ENCODE measurements at regions not wholly inside any gene's neighbourhood (a gene's known extent, or its start where the extent isn't known, plus 50 kb on each side); places are given as distances from the start of the nearest gene placed in this dataset.

DNA sequence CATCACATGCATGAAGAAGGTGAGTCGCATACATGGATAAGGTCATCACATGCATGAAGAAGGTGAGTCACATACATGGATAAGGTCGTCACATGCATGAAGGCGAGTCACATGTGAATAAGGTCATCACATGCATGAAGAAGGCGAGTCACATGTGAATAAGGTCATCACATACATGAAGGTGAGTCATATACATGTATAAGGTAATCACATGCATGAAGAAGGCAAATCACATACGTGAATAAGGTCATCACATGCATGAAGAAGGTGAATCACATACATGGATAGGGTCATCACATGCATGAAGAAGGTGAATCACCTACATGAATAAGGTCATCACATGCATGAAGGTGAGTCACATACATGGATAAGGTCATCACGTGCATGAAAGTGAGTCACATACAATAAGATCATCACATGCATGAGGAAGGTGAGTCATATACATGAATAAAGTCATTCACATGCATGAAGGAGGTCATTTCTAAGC is 105.1 kb upstream of the SDK2 start:
- in situ Hi-C loops (cut with MboI; ENCODE audit: low sequenced_read_pairs): no loop called here

DNA sequence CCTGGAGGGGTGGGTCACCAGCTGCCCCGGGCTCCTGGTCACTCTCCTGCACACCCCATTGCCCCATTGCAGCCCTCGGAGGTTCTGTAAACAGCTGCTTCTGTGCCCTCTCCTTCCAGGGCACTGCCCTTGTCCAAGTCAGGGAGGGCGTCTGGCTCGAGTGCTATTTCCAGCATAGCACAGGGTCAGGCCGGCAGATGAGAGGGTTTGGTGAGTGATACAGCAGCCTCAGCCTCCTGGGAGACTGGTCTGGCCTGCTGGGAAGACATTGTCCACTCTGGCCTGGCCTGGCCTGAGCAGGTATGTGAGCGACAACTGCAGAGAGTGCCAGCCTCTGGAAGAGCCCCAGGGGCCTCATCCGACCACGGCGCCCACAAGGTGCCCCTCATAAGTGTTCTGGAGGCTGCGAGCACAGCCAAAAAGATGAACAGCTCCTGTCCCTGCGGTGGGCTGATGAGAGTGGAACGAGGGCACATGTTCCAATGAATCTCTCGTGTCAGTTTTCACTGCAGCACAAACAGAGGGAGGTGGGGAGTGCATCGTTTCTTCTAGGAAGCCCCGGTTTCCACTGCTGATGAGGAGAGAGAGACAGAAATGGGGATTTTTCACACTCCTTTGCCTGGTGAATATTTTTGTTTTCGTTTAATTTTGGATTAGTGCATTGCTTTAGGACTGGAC is 105.8 kb upstream of the SDK2 start:
- in situ Hi-C loops (cut with MboI; ENCODE audit: low sequenced_read_pairs): no loop called here

DNA sequence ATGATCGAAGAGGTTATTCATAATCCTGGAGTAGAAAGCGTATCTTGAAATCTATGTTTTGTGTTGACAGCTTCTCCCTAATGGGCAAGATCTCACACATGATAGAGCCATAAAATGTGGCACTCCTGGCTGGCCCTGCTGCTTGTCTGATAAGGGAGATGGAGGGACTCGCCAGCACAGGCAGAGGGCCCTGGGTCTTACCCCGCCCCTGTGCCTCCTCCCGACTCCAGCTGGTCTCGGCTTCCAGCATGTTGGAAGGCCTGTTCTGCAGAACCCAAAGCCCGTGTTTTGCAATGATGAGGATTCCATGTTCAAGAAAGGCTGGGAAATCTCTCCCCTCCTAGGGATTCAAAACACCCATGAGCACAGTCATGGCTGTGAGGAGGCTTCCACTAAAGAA is 106.7 kb upstream of the SDK2 start:
- in situ Hi-C loops (cut with MboI; ENCODE audit: low sequenced_read_pairs): no loop called here

DNA sequence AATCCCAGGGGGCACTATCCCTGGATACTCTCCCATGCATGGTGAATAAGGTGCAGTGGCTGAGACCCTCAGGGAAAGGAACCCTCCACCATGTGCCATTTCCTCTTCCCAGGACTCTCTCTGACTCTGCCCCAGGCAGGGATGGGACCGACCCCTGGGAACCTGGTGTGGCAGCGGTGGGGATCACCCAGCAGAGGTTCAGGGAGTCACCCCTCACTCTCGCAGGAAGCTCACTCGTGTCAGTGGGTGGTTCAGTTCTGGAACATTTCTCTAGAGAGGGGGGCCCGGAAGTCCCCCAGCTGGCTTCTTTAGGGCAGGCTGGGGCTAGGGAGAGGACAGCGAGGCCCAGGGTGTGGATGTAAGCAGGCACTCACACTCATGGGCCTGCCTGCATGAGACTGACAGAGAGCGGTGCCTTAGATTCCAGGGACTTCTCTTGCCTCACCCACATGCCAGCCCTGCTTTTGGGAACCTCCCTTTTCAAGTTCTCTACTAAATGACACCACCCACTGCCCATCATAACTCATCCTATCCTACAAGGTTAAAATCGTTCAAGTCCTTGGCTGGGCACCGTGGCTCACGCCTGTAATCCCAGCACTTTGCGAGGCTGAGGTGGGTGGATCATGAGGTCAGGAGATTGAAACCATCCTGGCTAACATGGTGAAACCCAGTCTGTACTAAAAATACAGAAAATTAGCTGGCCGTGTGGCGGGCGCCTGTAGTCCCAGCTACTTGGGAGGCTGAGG is 109.7 kb upstream of the SDK2 start:
- in situ Hi-C loops (cut with MboI; ENCODE audit: low sequenced_read_pairs): no loop called here

DNA sequence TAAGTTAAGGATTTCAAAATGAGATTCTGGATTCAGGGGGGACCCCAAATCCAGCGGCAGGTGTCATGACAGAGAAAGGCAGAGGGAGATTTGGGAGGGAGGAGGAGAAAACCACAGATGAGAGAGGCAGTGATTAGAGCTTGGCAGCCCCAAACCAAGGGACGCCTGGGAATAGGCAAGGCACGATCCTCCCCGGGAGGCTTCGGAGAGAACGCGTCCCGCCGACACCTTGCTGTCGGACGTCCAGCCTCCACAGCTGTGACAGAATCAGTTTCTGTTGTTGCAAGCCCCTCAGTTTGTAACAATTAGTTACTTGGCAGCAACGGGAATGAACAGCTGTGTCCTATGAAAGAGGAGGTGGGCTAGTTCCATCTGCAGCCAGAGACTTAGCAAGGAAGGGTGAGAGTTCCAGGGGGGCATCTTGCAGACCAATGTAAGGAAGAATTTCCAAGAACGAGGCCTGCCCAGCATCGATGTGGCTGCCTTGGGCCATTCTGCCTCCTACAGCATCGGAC is 110.7 kb upstream of the SDK2 start:
- in situ Hi-C loops (cut with MboI; ENCODE audit: low sequenced_read_pairs): no loop called here

DNA sequence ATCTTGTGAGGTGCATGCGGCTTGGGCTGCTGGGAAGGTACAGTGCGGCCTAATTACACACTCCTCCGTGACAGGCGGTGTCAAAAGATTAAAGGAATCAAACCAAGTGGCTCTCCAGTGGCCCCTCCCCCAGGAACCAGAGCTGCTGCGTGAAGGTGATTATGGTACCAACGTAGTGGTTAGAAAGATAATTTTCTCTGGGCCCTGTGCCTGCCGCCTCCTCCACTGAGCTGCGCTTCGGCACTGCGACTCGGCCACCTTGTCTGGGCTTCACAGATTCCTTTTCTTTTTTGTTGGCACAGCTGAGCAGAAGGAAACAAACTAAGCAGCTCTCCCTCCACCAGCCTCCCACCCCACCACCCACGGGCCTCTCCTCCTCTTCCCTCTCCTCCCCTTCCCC is 113.2 kb upstream of the SDK2 start:
- in situ Hi-C loops (cut with MboI; ENCODE audit: low sequenced_read_pairs): no loop called here

DNA sequence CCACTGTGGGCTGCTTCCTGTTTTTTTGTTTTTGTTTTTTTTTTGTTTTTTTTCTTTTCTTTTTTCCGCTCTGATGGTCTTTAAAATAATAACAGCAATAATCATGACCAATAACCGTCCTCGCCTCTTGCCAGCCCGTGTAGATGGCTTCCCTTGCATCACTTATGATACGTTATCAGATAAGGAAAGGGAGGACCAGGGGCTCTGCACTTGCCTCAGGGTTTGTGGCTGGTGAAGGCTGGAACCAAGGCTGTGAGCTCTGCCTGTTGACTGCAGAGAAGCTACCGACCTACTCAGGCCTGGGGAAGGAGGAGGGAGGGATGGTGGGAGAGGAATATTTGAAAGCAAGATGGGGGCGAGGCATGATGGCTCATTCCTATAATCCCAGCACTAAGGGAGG is 114.0 kb upstream of the SDK2 start:
- in situ Hi-C loops (cut with MboI; ENCODE audit: low sequenced_read_pairs): no loop called here

DNA sequence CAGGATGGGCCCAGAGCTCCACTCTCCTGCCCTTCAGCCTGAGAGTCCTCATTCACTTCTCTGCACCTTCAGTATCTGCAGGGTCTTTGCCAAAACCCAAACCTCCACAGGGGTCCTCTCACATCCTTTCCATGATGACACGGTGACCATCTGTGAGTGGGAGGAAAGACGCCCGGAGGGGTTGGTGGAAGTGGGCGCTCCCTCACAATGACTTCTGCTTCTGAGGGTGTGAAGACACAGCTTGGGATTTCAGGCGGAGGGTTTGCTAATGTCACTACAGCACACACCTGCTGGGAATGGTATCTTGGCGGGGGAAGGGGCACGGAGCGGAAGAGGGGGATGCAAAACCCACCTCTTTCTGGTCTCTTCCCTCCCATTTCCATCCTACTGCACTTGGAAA is 115.1 kb upstream of the SDK2 start:
- in situ Hi-C loops (cut with MboI; ENCODE audit: low sequenced_read_pairs): no loop called here

DNA sequence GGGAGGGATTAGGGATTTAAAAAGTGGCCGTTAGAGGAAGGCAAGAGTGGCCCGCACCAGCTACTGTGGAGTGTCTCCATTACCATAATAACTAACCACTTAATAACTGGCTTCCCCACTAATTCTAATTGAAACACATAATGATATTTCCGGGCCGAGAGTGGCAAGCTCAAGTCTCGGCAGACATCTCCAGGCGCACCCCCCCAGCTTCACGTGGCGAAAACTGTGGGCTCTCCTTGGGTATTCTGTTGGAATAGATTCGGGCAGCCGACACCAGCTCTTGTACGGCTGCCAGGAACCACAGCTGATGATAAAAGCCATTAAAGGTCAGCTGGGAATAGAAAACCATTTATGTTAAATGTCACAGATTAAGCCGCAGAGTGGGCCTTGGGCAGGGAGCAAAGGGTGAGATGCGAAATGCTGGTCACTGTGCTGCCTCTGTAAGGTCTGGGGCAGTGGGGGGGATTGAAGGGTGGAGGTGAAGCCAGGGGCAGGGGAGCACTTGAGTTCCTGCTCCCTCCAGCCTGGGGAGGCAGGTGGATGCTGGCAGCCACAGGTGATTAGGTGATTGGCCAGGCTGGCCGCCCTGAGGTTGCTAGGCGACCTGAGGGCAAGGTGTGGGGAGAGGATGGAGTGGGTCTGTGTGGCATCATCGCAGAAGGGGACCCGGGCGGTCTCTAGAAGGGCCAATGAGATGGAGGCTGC is 115.6 kb upstream of the SDK2 start:
- in situ Hi-C loops (cut with MboI; ENCODE audit: low sequenced_read_pairs): no loop called here

DNA sequence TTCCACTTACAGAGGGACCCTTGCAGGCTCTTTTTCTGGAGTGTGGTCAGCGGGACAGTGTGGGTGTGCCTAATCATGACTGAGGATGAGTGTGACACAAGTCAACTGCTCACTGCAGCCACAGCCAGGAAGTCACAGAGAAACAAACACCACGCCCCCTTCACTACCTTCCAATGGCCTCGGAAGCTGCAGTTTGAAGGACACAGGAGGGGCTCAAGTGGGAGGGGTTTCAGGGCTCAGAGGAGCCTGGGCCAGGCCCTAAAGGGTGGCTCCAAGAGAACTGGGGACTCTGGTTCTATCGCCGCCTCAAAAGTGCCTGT is 116.2 kb upstream of the SDK2 start:
- in situ Hi-C loops (cut with MboI; ENCODE audit: low sequenced_read_pairs): no loop called here

DNA sequence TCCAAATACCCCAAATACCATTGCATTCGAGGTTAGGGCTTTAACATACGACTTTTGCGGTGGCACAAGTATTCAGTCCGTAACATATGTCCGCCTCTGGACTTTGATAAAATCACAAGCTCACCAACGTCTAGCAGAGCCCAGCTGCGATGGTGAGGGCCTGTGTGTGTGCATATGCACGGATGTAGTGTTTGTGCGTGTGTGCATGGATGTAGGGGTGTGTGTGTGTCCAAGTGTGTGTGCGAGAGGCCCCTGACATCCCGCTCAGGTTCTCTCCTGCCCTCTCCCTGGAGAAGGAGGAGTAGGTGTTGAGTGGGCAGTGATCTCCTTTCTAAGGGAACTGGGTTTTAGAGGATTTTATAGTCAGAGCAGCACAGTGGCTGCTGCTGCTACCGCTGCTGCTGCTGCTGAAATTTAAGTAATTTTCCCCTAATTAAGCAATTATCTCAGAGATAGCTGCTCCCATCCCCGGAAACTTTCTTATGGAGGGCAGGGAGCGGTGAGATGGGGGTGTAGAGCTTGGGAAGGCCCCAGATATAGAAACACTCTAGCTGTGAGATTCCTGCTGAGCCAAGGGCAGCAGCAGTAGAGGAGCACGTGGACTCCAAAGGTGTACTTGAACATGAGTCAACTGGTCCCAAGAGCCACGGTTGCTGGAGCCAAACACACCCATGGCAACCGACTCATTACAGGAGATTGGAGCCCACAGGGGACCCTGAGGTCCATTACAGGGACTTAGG is 121.7 kb upstream of the SDK2 start:
- in situ Hi-C loops (cut with MboI; ENCODE audit: low sequenced_read_pairs): no loop called here

DNA sequence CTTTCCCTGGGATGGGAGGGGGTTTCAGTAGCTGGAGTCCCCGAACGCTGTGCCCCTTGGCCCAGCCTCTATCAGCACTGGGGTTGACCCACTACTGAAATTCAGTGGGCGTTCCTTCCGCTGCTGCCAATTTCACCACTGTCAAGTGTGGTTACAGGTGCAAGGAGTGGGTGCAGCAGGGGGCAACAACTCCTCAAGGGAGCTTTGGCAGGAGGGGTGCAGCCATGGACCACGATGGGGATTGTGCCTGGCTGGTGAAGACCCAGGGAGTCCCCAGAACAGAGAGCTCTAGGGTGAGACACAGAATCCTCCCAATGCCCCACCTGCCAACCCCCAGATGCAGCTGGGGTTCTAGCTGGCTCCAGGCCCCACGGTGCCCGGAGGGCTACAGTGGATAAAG is 123.5 kb upstream of the SDK2 start:
- in situ Hi-C loops (cut with MboI; ENCODE audit: low sequenced_read_pairs): no loop called here

DNA sequence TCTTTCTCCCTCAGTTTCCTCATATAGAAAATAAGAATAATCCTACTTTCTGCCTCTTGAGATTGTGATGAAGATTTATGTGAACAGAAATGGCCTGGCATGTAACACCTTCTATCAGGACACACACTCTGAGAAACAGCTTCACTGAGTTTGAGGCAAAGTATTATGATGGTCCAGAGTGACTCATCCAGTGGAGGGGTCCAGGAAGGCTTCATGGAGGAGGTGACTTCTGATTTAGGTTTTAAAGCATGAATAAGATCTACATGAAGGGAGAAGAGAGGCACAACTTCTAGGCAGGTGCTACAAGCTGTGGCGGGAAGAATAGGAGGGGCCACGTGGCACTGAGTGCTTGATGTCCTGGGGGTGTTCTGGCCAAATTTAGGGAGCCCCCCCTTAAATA is 124.4 kb upstream of the SDK2 start:
- in situ Hi-C loops (cut with MboI; ENCODE audit: low sequenced_read_pairs): no loop called here

DNA sequence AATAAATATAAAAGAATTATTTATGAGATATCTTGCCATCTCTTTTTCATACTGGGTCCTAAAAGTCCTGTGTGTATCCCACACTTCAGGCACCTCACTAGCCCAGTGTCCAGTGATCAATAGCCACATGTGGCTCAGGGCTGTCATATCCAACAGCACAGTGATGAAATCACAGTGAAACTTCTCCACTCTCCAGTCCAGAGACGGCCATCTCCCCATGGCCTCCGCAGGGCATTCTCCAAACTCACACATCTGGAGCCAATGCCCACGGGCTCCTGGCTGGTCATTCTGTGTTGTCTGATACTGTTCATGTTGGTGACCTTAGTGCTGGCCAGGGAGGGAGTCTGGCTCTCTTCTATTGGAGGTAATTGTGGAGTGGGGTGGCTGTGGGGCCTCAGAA is 125.2 kb upstream of the SDK2 start:
- in situ Hi-C loops (cut with MboI; ENCODE audit: low sequenced_read_pairs): no loop called here

DNA sequence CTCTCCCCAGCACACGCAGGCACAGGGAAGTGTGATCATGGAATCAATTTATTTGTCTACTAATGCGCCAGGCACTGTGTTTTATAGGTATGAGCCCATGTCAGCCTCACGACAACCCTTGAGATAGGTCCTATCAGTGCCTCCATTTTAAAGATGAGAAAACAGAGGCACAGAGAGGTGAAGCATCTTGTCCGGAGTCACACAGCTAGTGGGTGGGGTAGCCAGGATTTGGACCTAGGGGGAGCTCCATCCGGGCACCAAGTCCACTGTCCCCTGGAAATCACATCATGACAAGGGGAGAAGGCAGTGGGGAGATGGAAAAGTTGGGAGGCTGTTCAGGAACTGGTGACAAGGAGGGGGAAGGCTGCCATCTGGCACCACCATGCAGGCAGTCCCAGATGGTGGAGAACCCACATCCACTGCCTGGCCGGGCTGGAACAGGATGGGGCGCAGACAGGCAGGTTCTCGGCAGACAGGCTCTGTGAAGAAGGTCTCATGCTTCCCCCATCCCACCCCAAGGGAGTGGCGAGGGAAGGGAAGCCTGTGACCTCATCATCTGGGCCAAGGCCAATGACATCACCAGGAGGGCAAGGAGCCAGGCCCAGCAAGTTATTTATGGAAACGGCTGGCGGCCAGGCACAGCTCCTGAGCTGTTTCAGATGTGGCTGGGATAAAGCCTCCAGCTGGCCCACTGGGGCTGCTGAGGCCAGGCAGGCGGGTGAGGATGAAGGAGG is 126.0 kb upstream of the SDK2 start:
- in situ Hi-C loops (cut with MboI; ENCODE audit: low sequenced_read_pairs): no loop called here

DNA sequence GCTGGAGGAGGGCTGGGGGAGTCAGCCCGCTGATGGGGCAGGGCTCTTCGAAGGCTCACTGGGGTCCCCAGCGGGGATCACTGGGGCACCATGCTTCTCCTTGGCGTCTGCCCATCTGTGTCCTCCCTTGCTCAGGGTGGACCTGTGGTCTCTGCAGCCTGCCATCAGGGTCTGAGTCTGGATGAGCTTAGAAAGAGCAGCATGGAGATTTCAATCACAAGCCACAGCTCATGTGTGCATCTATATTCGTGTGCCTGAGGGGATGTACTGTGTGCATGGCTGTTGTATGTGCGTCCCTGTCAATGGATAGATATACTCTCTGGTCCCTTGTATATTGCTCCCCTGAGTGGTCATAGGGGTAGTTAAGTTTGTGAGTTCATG is 126.6 kb upstream of the SDK2 start:
- in situ Hi-C loops (cut with MboI; ENCODE audit: low sequenced_read_pairs): no loop called here

DNA sequence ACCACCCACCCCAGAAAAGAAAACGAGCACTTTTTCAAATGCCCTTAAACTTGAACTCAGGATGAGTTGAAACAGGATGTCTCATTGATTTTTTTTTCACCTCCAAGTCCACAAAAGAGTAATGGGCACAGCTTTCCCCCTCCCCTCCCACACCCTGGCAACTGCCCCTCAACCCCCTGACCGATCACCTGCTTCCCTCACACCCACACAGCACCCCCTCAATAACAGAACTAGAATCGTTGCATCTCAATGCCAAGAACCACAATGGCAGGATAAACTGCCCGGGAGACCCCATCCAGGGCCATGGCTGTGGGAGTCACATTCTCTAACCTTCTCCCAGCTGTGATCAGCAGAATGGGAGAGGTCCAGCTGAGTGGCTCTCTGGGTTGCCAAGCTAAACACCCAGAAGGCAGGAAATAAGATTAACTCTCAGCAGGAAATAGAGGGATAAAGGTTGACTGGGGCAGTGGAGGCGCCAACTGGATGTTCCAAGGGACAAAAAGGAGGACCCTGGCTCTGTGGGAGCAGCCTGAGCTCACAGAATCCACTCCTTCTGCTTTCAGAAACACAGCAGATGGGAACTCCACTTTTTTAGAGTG is 128.0 kb upstream of the SDK2 start:
- in situ Hi-C loops (cut with MboI; ENCODE audit: low sequenced_read_pairs): no loop called here

DNA sequence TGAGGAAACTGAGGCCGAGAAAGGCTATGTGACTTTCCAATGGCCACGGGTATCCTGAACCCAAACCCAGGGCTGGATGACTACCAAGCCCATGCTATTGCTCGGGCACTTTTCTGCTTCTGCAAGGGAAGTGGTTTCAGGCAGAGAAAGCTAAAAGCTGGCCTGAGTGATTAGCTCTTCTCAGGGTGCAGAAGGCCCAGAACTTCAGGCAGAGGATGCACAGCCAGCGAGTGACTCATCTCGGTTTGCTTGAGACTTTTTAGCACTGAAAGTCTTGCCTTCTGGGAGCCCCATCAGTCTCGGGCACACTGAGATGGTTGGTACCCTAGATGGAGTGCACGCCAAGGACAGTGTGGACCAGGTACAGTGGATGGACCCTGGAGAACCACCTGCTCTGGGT is 129.5 kb upstream of the SDK2 start:
- in situ Hi-C loops (cut with MboI; ENCODE audit: low sequenced_read_pairs): no loop called here

DNA sequence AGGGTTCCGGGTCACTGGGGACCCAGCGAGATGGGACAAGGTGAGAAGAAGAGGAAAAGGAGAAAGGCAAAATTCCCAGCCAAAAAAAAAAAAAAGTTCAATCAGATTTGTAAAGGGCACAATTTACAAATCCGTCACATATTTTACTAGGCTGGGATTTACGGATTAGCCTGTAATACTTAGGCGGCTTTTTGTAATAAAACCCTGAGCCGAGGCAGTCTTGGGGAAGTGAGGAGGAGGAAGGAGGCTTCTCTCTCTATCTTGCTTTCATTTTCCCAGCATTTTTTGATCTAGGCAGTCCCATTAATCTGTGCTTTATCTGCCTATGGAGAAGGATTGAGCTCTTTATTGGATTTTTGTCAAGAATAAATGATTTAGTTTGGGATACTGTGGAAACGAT is 130.6 kb upstream of the SDK2 start:
- in situ Hi-C loops (cut with MboI; ENCODE audit: low sequenced_read_pairs): no loop called here

All from HL-60/S4 (cell line).